ENCODE measurements at regions not wholly inside any gene's neighbourhood (a gene's known extent, or its start where the extent isn't known, plus 50 kb on each side); places are given as distances from the start of the nearest gene placed in this dataset.
A peak's percentile ranks its signal among the peaks of the same experiment; 100 is the strongest.

GRCh38 chr3:104855702-104856101 lies 511.0 kb upstream of the ALCAM start:
- Mint-ChIP-seq H3K4me3 (no peak overlapping the region), H3K36me3 (no peaks in the 10 kb centered on the region), H3K4me1 (no peaks in the 10 kb centered on the region), H3K9me3 (peaks cover 4% of the 10 kb centered on the region), H3K27me3 (ENCODE audit: insufficient read depth, low read depth) (peaks cover 4% of the 10 kb centered on the region), H3K27ac (no peak overlapping the region)
- Histone ChIP-seq H3K36me3 (no peaks in the 10 kb centered on the region), H4K20me1 (ENCODE audit: low read depth) (no peaks in the 10 kb centered on the region), H3K27me3 (no peaks in the 10 kb centered on the region), H2AFZ (replicated peaks) (peak overlapping the region; percentile 38), H3K4me1 (peaks cover 21% of the 10 kb centered on the region), H3F3A (ENCODE audit: low read depth) (peaks cover 10% of the 10 kb centered on the region), H3K79me2 (ENCODE audit: low read depth) (no peaks in the 10 kb centered on the region), H3K4me3 (no peak overlapping the region), H3K9ac (no peak overlapping the region), H3K9me3 (ENCODE audit: low read depth) (no peaks in the 10 kb centered on the region), H3K27ac (no peak overlapping the region), H3K4me2 (no peak overlapping the region)
- DNase-seq (ENCODE audit: low spot score): no peak
- no peak for TF ChIP-seq EZH2phosphoT487 (IDR thresholded peaks at IDR 0.05)
- no peak for TF ChIP-seq EZH2 (IDR thresholded peaks at IDR 0.05)
- TF ChIP-seq CTCF (IDR thresholded peaks at IDR 0.05): no peak

- Mint-ChIP-seq H3K36me3 (no peaks in the 10 kb centered on the region), H3K27me3 (ENCODE audit: insufficient read depth, low read depth) (peaks cover 4% of the 10 kb centered on the region), H3K4me3 (no peak overlapping the region), H3K4me1 (no peaks in the 10 kb centered on the region), H3K27ac (no peak overlapping the region), H3K9me3 (peaks cover 4% of the 10 kb centered on the region)
- Histone ChIP-seq H3K4me2 (peak overlapping the region; percentile 14), H3K9me3 (ENCODE audit: low read depth) (no peaks in the 10 kb centered on the region), H3K36me3 (no peaks in the 10 kb centered on the region), H3K27me3 (no peaks in the 10 kb centered on the region), H3K4me1 (peaks cover 21% of the 10 kb centered on the region), H3K9ac (no peak overlapping the region), H3K4me3 (no peak overlapping the region), H3F3A (ENCODE audit: low read depth) (peaks cover 10% of the 10 kb centered on the region), H3K27ac (peak overlapping the region; percentile 83), H2AFZ (replicated peaks) (peak overlapping the region; percentile 38), H3K79me2 (ENCODE audit: low read depth) (no peaks in the 10 kb centered on the region), H4K20me1 (ENCODE audit: low read depth) (no peaks in the 10 kb centered on the region)
- peak; percentile 35 for DNase-seq (ENCODE audit: low spot score)
- TF ChIP-seq CTCF (IDR thresholded peaks at IDR 0.05) (no peak), EZH2 (IDR thresholded peaks at IDR 0.05) (no peak), EZH2phosphoT487 (IDR thresholded peaks at IDR 0.05) (no peak)
Observed at GRCh38 chr3:104856741-104857140, 510.0 kb upstream of the ALCAM start.

GRCh38 chr3:104868291-104868690 lies 498.4 kb upstream of the ALCAM start:
- H3K4me3 ChIP-seq: no peak overlapping the region
- H3K9ac ChIP-seq: no peak overlapping the region
- no peak overlapping the region for H3K4me2 ChIP-seq
- H3K79me2 ChIP-seq (ENCODE audit: low read depth): no peaks in the 10 kb centered on the region
- H3K27me3 ChIP-seq: no peaks in the 10 kb centered on the region
- H3K27ac Mint-ChIP-seq: no peak overlapping the region
- no peak overlapping the region for H3K27ac ChIP-seq
- no peaks in the 10 kb centered on the region for H3K27me3 Mint-ChIP-seq (ENCODE audit: insufficient read depth, low read depth)
- TF ChIP-seq EZH2phosphoT487 (IDR thresholded peaks at IDR 0.05) (no peak), CTCF (IDR thresholded peaks at IDR 0.05) (no peak), EZH2 (IDR thresholded peaks at IDR 0.05) (no peak)
- DNase-seq (ENCODE audit: low spot score): no peak
- no peak overlapping the region for H2AFZ ChIP-seq (replicated peaks)
- H3F3A ChIP-seq (ENCODE audit: low read depth): no peaks in the 10 kb centered on the region
- H3K36me3 Mint-ChIP-seq: no peaks in the 10 kb centered on the region
- no peaks in the 10 kb centered on the region for H3K4me1 ChIP-seq
- no peaks in the 10 kb centered on the region for H3K4me1 Mint-ChIP-seq
- no peaks in the 10 kb centered on the region for H3K9me3 Mint-ChIP-seq
- H3K4me3 Mint-ChIP-seq: no peak overlapping the region
- no peaks in the 10 kb centered on the region for H3K36me3 ChIP-seq
- H3K9me3 ChIP-seq (ENCODE audit: low read depth): no peaks in the 10 kb centered on the region
- H4K20me1 ChIP-seq (ENCODE audit: low read depth): no peaks in the 10 kb centered on the region

All from neural progenitor cell (in vitro differentiated cells).